H1 (cell line): ENCODE measurements at regions not wholly inside any gene's neighbourhood (a gene's known extent, or its start where the extent isn't known, plus 50 kb on each side); places are given as distances from the start of the nearest gene placed in this dataset.

Source experiments
- CTCF ChIA-PET: fragments of 300-600 bp; sonication (Branson Sonifier 250); formaldehyde crosslinking; loops from one replicate; lab custom pipeline; 2021; ENCODE audit not compliant: partially characterized antibody; lab: Charles Lee
- POLR2A ChIA-PET: fragments of 300-600 bp; sonication (Branson Sonifier 250); formaldehyde crosslinking; loops from one replicate; lab custom pipeline; 2021; ENCODE audit warnings: inconsistent platforms; ENCODE audit not compliant: partially characterized antibody; lab: Charles Lee
- DNase-seq, 2 experiments: peaks; one replicate each; pipeline versions ENCODE4 v3.0.0 to v3.0.0-alpha.2; 2010 to 2022; ENCODE audit warnings: low spot score in 2 of 2, low read depth in 1 of 2, mixed read lengths in 1 of 2
- FAIRE-seq: peaks from 2 replicates; lab custom pipeline; 2011; peaks lifted over from hg19 to GRCh38; lab: Jason Lieb, UNC
- H2AFZ ChIP-seq: 2 replicates; pipeline ENCODE4 v1.8.1; 2012; ENCODE audit warnings: low read length, inconsistent platforms
- H2AK5ac ChIP-seq: 2 replicates; pipeline ENCODE4 v1.6.1; 2013; ENCODE audit warnings: low read depth, low read length
- H2BK120ac ChIP-seq: replicated peaks from 2 replicates; pipeline ENCODE3; 2013; ENCODE audit warnings: low read depth, low read length, inconsistent platforms
- H2BK12ac ChIP-seq: 2 replicates; pipeline ENCODE4 v1.6.1; 2013; ENCODE audit warnings: low read depth, low read length
- H2BK15ac ChIP-seq: 2 replicates; pipeline ENCODE4 v1.6.1; 2013; ENCODE audit warnings: low read length
- H2BK20ac ChIP-seq: 2 replicates; pipeline ENCODE4 v1.6.1; 2013; ENCODE audit warnings: low read length
- H2BK5ac ChIP-seq: 2 replicates; pipeline ENCODE4 v1.6.1; 2013; ENCODE audit warnings: low read depth, low read length
- H3K14ac ChIP-seq: 2 replicates; pipeline ENCODE4 v1.6.1; 2013; ENCODE audit warnings: inconsistent platforms; ENCODE audit not compliant: insufficient read length
- H3K18ac ChIP-seq: 2 replicates; pipeline ENCODE4 v1.6.1; 2013; ENCODE audit warnings: low read length; ENCODE audit errors: extremely low read depth
- H3K23ac ChIP-seq: 2 replicates; pipeline ENCODE4 v1.6.1; 2013; ENCODE audit warnings: inconsistent platforms; ENCODE audit not compliant: insufficient read length
- H3K23me2 ChIP-seq: 2 replicates; pipeline ENCODE4 v1.6.1; 2013; ENCODE audit warnings: low read depth, low read length
- H3K27ac ChIP-seq: 2 replicates; pipeline ENCODE4 v1.6.1; 2011; ENCODE audit warnings: low read depth, low read length, inconsistent platforms
- H3K27me3 ChIP-seq, 4 experiments: replicated peaks in 1 of 4; 1 replicate in 1 of 4; 2 replicates in 3 of 4; pipeline versions ENCODE4 v1.6.1 to v1.8.1; 2011 to 2013; ENCODE audit warnings: low read length in 3 of 4, mild to moderate bottlenecking in 3 of 4, inconsistent platforms in 2 of 4, mixed read lengths in 2 of 4, moderate library complexity in 1 of 4; ENCODE audit not compliant: control insufficient read depth in 3 of 4, insufficient read depth in 3 of 4; ENCODE audit errors: extremely low read depth in 1 of 4
- H3K36me3 ChIP-seq, 4 experiments: 2 replicates each; pipeline versions ENCODE4 v1.6.1 to v1.8.1; 2011 to 2013; ENCODE audit warnings: mild to moderate bottlenecking in 4 of 4, low read length in 3 of 4, moderate library complexity in 2 of 4, control low read depth in 1 of 4, inconsistent platforms in 1 of 4; ENCODE audit not compliant: insufficient read depth in 4 of 4, control insufficient read depth in 2 of 4
- H3K4ac ChIP-seq: replicated peaks from 2 replicates; pipeline ENCODE3; 2013; ENCODE audit warnings: low read length, low read depth, mixed read lengths, inconsistent platforms; ENCODE audit not compliant: insufficient read length
- H3K4me1 ChIP-seq, 4 experiments: replicated peaks in 1 of 4; 1 replicate in 1 of 4; 2 replicates in 3 of 4; pipeline versions ENCODE4 v1.6.1 to v1.8.1; 2011 to 2013; ENCODE audit warnings: low read length in 3 of 4, inconsistent platforms in 2 of 4, mixed read lengths in 1 of 4; ENCODE audit not compliant: insufficient read depth in 4 of 4, control insufficient read depth in 3 of 4
- H3K4me2 ChIP-seq, 2 experiments: 2 replicates each; pipeline versions ENCODE4 v1.6.1 to v1.8.1; 2011 to 2013; ENCODE audit warnings: low read depth in 2 of 2, low read length in 2 of 2, control low read depth in 1 of 2, inconsistent platforms in 1 of 2, mild to moderate bottlenecking in 1 of 2; ENCODE audit not compliant: insufficient read depth in 1 of 2
- H3K4me3 ChIP-seq, 4 experiments: fragments of 200-600, 300-600 bp in 1 of 4; sonication (generic), shearing (Covaris generic), sonication (Bioruptor Twin) in 1 of 4; 2 replicates each; pipeline versions ENCODE4 v1.5.1 to v1.8.1; 2011 to 2016; ENCODE audit warnings: low read length in 4 of 4, low read depth in 3 of 4, control low read depth in 2 of 4, inconsistent platforms in 2 of 4, mild to moderate bottlenecking in 2 of 4, mixed read lengths in 1 of 4, moderate library complexity in 1 of 4; ENCODE audit not compliant: insufficient read depth in 2 of 4; ENCODE audit errors: extremely low read depth in 1 of 4
- H3K56ac ChIP-seq: replicated peaks from 2 replicates; pipeline ENCODE3; 2013; ENCODE audit warnings: low read depth, mild to moderate bottlenecking, mixed read lengths, low read length, inconsistent platforms; ENCODE audit not compliant: insufficient read length
- H3K79me1 ChIP-seq: 2 replicates; pipeline ENCODE4 v1.6.1; 2013; ENCODE audit warnings: low read depth, low read length, control low read depth
- H3K79me2 ChIP-seq, 2 experiments: 2 replicates each; pipeline versions ENCODE4 v1.6.1 to v1.8.1; 2012 to 2013; ENCODE audit warnings: low read length in 2 of 2, mild to moderate bottlenecking in 2 of 2, inconsistent platforms in 1 of 2; ENCODE audit not compliant: insufficient read depth in 2 of 2, control insufficient read depth in 1 of 2
- H3K9ac ChIP-seq, 4 experiments: replicated peaks in 1 of 4; 1 replicate in 1 of 4; 2 replicates in 3 of 4; pipeline versions ENCODE4 v1.6.1 to v1.8.1; 2011 to 2013; ENCODE audit warnings: low read depth in 3 of 4, low read length in 3 of 4, control low read depth in 2 of 4, mild to moderate bottlenecking in 2 of 4, moderate library complexity in 2 of 4, inconsistent platforms in 1 of 4; ENCODE audit errors: extremely low read depth in 1 of 4
- H3K9me3 ChIP-seq, 2 experiments: 2 replicates each; pipeline versions ENCODE4 v1.6.1 to v1.8.1; 2012 to 2013; ENCODE audit warnings: mild to moderate bottlenecking in 2 of 2, moderate library complexity in 2 of 2, control low read depth in 1 of 2, inconsistent platforms in 1 of 2, low read depth in 1 of 2, low read length in 1 of 2, mixed read lengths in 1 of 2; ENCODE audit not compliant: insufficient read depth in 2 of 2
- H4K20me1 ChIP-seq, 2 experiments: replicated peaks in 1 of 2; 2 replicates each; pipeline versions ENCODE3 to v1.8.1; 2011 to 2013; ENCODE audit warnings: inconsistent platforms in 2 of 2, low read length in 2 of 2, mild to moderate bottlenecking in 1 of 2; ENCODE audit not compliant: insufficient read depth in 2 of 2, control insufficient read depth in 1 of 2
- H4K5ac ChIP-seq: 2 replicates; pipeline ENCODE4 v1.6.1; 2013; ENCODE audit warnings: low read length, low read depth, mixed read lengths, inconsistent platforms; ENCODE audit not compliant: insufficient read length
- H4K8ac ChIP-seq: 2 replicates; pipeline ENCODE4 v1.8.0; 2013; ENCODE audit warnings: mild to moderate bottlenecking, moderate library complexity, low read length, inconsistent platforms; ENCODE audit not compliant: insufficient read depth; ENCODE audit errors: extremely low read depth
- H4K91ac ChIP-seq: replicated peaks from 2 replicates; pipeline ENCODE3; 2013; ENCODE audit warnings: low read length, mixed read lengths, inconsistent platforms; ENCODE audit not compliant: insufficient read length
- ATF3 ChIP-seq: IDR thresholded peaks from 2 replicates; pipeline ENCODE4 v1.6.1; 2011; ENCODE audit warnings: low read depth, mild to moderate bottlenecking, low read length; ENCODE audit not compliant: insufficient read depth
- CREB1 ChIP-seq: IDR thresholded peaks from 2 replicates; pipeline ENCODE4 v1.6.1; 2012; ENCODE audit warnings: inconsistent platforms
- GABPA ChIP-seq: IDR thresholded peaks from 2 replicates; pipeline ENCODE4 v1.6.1; 2011; ENCODE audit warnings: mild to moderate bottlenecking, low read length, moderate library complexity, borderline replicate concordance; ENCODE audit not compliant: insufficient read depth
- JUN ChIP-seq: IDR thresholded peaks from 2 replicates; pipeline ENCODE4 v1.6.1; 2011; ENCODE audit warnings: low read depth, mild to moderate bottlenecking, improper control_type of control experiment, low read length
- KDM4A ChIP-seq: IDR thresholded peaks from one replicate; pipeline ENCODE4 v1.7.1; 2012; ENCODE audit warnings: low read depth, mild to moderate bottlenecking, moderate library complexity, low read length, inconsistent platforms; ENCODE audit not compliant: severe bottlenecking
- MAFK ChIP-seq: IDR thresholded peaks from 2 replicates; pipeline ENCODE4 v1.6.1; 2012; ENCODE audit warnings: low read depth, mild to moderate bottlenecking, improper control_type of control experiment, low read length
- NRF1 ChIP-seq: IDR thresholded peaks from 2 replicates; pipeline ENCODE4 v1.6.1; 2011; ENCODE audit warnings: mild to moderate bottlenecking, low read depth, low read length, improper control_type of control experiment
- POU5F1 ChIP-seq: IDR thresholded peaks from 2 replicates; pipeline ENCODE4 v1.6.1; 2011; ENCODE audit warnings: low read depth, mild to moderate bottlenecking, low read length, moderate library complexity
- RBBP5 ChIP-seq: IDR thresholded peaks from 2 replicates; pipeline ENCODE4 v1.7.1; 2012; ENCODE audit warnings: low read depth, mild to moderate bottlenecking, inconsistent platforms, low read length, moderate library complexity, borderline replicate concordance
- RFX5 ChIP-seq: IDR thresholded peaks from 2 replicates; pipeline ENCODE4 v1.6.1; 2011; ENCODE audit warnings: low read depth, low read length, improper control_type of control experiment, borderline replicate concordance
- SIRT6 ChIP-seq: IDR thresholded peaks from one replicate; pipeline ENCODE4 v1.7.1; 2012; ENCODE audit warnings: low read length, inconsistent platforms
- SIX5 ChIP-seq: IDR thresholded peaks from 2 replicates; pipeline ENCODE4 v1.6.1; 2011; ENCODE audit warnings: mild to moderate bottlenecking, low read depth, low read length
- SP4 ChIP-seq: IDR thresholded peaks from 2 replicates; pipeline ENCODE4 v1.6.1; 2012; ENCODE audit warnings: low read length, inconsistent platforms
- TAF7 ChIP-seq: optimal IDR thresholded peaks from 2 replicates; pipeline ENCODE3; 2011; ENCODE audit warnings: low read depth, mild to moderate bottlenecking, inconsistent platforms, low read length, moderate library complexity, borderline replicate concordance
- WGBS, 2 experiments: shearing (Covaris generic) in 1 of 2; methylation state at CpG; one replicate each; pipeline versions ENCODE4 v1.1.6 to v1.1.7; 2013 to 2015; ENCODE audit warnings: low lambda C conversion rate in 2 of 2, mixed read lengths in 2 of 2, inconsistent platforms in 1 of 2, low coverage in 1 of 2, missing lambda C conversion rate in 1 of 2; ENCODE audit not compliant: insufficient replicate concordance in 2 of 2, insufficient coverage in 1 of 2, insufficient read length in 1 of 2; ENCODE audit errors: extremely low coverage in 1 of 2, missing lambda C conversion rate in 1 of 2; 5-methylcytosine and 5-hydroxymethylcytosine counted together

GRCh38 chr6:121540210-121540609 is 104.8 kb downstream of the GJA1 start:
- Histone ChIP-seq H3K27ac (no peak overlapping the region), H3K56ac (no peak overlapping the region), H3K79me1 (no peaks in the 10 kb centered on the region), H2AFZ (no peak overlapping the region), H3K4me2 (no peak overlapping the region), H3K27me3 (no peaks in the 10 kb centered on the region), H3K36me3 (no peaks in the 10 kb centered on the region), H2BK20ac (no peak overlapping the region), H4K20me1 (no peaks in the 10 kb centered on the region), H3K4ac (no peak overlapping the region), H2BK12ac (no peak overlapping the region), H4K91ac (no peak overlapping the region), H2AK5ac (no peak overlapping the region), H3K18ac (no peak overlapping the region), H4K5ac (no peak overlapping the region), H3K23ac (no peak overlapping the region), H3K9me3 (no peaks in the 10 kb centered on the region), H3K9ac (no peak overlapping the region), H2BK5ac (no peak overlapping the region), H3K4me1 (no peaks in the 10 kb centered on the region; a peak in 1 of 7 replicates), H3K4me3 (no peak overlapping the region), H2BK15ac (no peak overlapping the region), H3K79me2 (no peaks in the 10 kb centered on the region), H3K14ac (no peak overlapping the region), H4K8ac (no peak overlapping the region), H3K23me2 (no peaks in the 10 kb centered on the region), H2BK120ac (no peak overlapping the region)
- WGBS, 2 experiments = 66% methylated on average over 2 of the region's 2 CpGs; no CpG with 5 or more reads in 1 of the 2 experiments
- no peak for DNase-seq
- no peak for FAIRE-seq
- POLR2A ChIA-PET = no interaction called here
- CTCF ChIA-PET = interaction anchor here (0.9 kb wide), 1 partner anchor 16 kb away, joined by 3 read pairs; no protein-coding TSS in a partner anchor
- no peak for TF ChIP-seq SIX5
- TF ChIP-seq KDM4A = no peak
- TF ChIP-seq POU5F1 = no peak
- no peak for TF ChIP-seq MAFK
- TF ChIP-seq RFX5 = no peak
- no peak for TF ChIP-seq SIRT6
- no peak for TF ChIP-seq CREB1
- no peak for TF ChIP-seq GABPA
- TF ChIP-seq SP4 = no peak
- no peak for TF ChIP-seq ATF3
- no peak for TF ChIP-seq JUN
- TF ChIP-seq TAF7 = no peak
- TF ChIP-seq RBBP5 = no peak
- TF ChIP-seq NRF1 = no peak
